SW480 (cell line): ENCODE measurements at regions not wholly inside any gene's neighbourhood (a gene's known extent, or its start where the extent isn't known, plus 50 kb on each side); places are given as distances from the start of the nearest gene placed in this dataset.

Experiments
- DNase-seq: peaks from one replicate; pipeline ENCODE4 v3.0.0-alpha.2; 2016; ENCODE audit warnings: low spot score

GRCh38 chr10:131490991-131491594 is 179.6 kb upstream of the TCERG1L start:
- no peak for DNase-seq

- no peak for DNase-seq
These were observed 180.8 kb upstream of the TCERG1L start for GRCh38 chr10:131492211-131492857.

GRCh38 chr10:131493432-131493831 is 181.9 kb upstream of the TCERG1L start:
- no peak for DNase-seq

GRCh38 chr10:131494451-131494850 is 182.9 kb upstream of the TCERG1L start:
- DNase-seq: no peak

GRCh38 chr10:131495224-131495623 is 183.7 kb upstream of the TCERG1L start:
- DNase-seq: no peak

- no peak for DNase-seq
These were observed 184.4 kb upstream of the TCERG1L start for GRCh38 chr10:131495892-131496291.

- DNase-seq: no peak
These were observed 185.0 kb upstream of the TCERG1L start for GRCh38 chr10:131496351-131497052.

GRCh38 chr10:131499566-131499965 is 188.0 kb upstream of the TCERG1L start:
- no peak for DNase-seq

GRCh38 chr10:131500181-131500580 is 188.7 kb upstream of the TCERG1L start:
- DNase-seq: no peak

- no peak for DNase-seq
These were observed 189.4 kb upstream of the TCERG1L start for GRCh38 chr10:131500892-131501291.

- DNase-seq: no peak
These were observed 192.5 kb upstream of the TCERG1L start for GRCh38 chr10:131503992-131504391.

GRCh38 chr10:131511391-131511790 is 199.9 kb upstream of the TCERG1L start:
- DNase-seq: no peak

GRCh38 chr10:131512852-131513251 is 201.3 kb upstream of the TCERG1L start:
- DNase-seq: no peak

GRCh38 chr10:131513445-131513844 is 201.9 kb upstream of the TCERG1L start:
- DNase-seq: no peak

GRCh38 chr10:131513901-131514300 is 202.4 kb upstream of the TCERG1L start:
- peak; percentile 5 for DNase-seq

GRCh38 chr10:131514454-131514853 is 202.9 kb upstream of the TCERG1L start:
- DNase-seq: peak; percentile 85

GRCh38 chr10:131516285-131516684 is 204.8 kb upstream of the TCERG1L start:
- no peak for DNase-seq

GRCh38 chr10:131517781-131518180 is 206.3 kb upstream of the TCERG1L start:
- no peak for DNase-seq

GRCh38 chr10:131519723-131520605 is 208.4 kb upstream of the TCERG1L start:
- DNase-seq: peak; percentile 7

- DNase-seq: no peak
These were observed 220.0 kb upstream of the TCERG1L start for GRCh38 chr10:131531265-131532190.

- DNase-seq: no peak
These were observed 220.8 kb upstream of the TCERG1L start for GRCh38 chr10:131532291-131532690.
